HG02759 (cell line): ENCODE measurements at regions not wholly inside any gene's neighbourhood (a gene's known extent, or its start where the extent isn't known, plus 50 kb on each side); places are given as distances from the start of the nearest gene placed in this dataset.
"Not testable (repeated sequence)": the region's sequence is repeated elsewhere in the genome, so short reads cannot be mapped to it uniquely, and the experiment has no call there.

Source experiments
- ATAC-seq: cut with Tn5 transposase; IDR thresholded peaks from one replicate; pipeline ENCODE4 v1.9.1; 2021; ENCODE audit warnings: mild to moderate bottlenecking, moderate library complexity; ENCODE audit not compliant: unreplicated experiment

GRCh38 chr20:39752262-39752876 lies 790.2 kb downstream of the DHX35 start:
- no peak for ATAC-seq

DNA sequence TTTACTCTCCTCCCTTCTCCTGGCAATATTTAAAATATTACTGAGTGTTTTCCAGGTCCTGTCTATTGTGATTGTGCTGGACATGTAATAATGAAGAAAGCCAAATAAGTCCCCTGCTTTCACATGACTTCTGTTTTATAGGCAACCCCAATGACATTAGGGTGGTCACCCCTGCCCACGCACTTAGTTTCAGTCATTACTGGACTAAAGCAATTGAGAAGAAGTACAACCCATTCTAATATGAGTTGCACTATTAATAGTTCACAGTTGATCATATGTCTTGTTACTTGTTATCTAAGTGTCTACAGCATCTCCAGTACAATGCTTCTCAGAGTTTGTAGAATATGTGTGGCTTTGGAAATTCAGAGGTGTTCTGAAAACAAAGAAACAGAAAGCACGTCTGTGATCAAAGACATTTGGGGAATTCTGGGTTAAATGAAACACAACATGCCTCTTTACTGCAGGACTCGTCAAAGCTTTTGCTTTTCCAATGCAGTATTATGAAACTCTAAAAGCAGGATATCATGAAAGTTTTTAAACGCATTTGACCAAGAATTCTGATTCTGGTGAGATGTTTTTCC lies 789.5 kb downstream of the DHX35 start:
- ATAC-seq: peak; percentile 78

GRCh38 chr20:39745380-39745779 lies 783.2 kb downstream of the DHX35 start:
- ATAC-seq: no peak

- ATAC-seq: no peak
Observed at GRCh38 chr20:39738651-39739050, 776.5 kb downstream of the DHX35 start.

DNA sequence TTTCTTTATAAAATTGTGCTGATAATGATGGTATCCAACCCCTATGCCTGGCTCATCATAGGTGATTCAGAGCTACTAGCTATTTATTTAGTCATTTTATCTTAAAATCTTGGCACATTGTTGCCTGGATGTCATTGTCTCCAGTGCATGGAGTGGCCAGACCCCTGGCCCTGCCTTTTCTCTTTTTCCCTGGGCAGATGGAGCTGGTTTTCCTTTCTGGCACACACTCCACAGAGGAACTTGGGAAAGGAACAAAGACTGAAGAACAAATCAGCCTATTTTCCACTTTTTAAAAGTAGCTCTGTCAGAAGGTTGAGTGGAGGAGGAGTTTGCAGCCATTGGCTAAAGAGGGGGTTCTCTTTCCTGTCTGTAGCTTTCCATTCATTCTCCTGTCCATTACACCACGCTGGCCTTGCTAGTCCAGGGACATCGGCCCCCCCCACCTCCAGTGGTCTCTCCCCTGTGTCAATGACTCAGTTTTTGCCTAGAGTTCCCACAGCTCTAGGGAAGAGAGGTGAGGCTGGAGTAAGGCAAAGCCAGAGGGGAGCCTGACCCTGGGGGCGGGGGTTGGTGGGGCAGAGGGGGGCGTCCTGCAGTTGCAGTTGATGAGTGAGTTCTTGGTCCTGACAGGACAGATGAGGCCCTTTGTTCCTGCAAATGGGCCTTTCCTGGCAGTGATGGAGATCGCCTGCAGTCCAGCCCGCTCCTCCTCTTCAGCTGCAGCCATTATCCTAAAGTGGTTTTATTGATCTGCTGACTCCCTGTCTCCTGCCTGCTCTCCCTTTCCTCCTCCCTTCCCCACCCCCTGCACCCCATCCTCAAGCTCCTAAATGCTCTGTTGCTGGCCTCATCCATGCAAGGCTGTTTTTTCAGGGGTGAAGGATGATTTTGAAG lies 774.5 kb downstream of the DHX35 start:
- no peak for ATAC-seq

GRCh38 chr20:39725513-39725912 lies 763.4 kb downstream of the DHX35 start:
- not testable (repeated sequence) for ATAC-seq

DNA sequence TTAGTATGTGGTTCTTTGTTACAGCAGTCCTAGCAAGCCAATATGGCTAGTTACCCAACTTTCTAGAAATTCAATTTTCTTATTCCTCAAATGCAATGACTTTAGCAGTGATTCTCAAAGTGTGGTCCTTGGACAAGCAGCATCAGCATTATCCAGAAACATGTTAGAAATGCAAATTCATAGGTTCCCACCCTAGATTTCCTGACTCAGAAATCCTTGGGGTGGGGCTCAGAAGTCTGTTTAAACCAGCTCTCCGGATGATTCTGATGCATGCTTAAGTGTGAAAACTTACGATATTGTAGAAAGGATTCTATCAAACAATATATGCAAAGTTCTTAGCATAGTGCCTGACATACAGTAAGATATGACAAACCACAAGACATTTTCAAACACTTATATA lies 757.1 kb downstream of the DHX35 start:
- ATAC-seq: no peak

DNA sequence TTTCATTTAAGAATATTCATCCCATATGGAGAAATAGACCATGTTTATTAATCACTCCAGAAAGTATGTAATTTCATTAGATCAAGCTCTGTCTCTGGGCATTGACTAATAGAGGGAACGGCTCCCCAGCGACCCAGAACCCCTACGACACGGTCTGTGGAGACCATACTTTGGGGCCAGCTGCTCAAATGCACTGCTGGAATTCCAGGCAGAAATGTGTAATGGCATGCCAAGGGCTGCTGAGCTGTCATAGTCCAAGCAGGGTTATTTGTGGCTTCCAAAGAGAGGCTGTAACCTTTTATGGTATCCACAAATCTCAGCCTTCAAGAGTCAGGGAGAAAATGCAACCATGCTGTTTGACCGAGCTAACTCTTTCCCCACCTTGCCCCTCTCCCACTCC lies 755.8 kb downstream of the DHX35 start:
- ATAC-seq: no peak

GRCh38 chr20:39716796-39717341 lies 754.7 kb downstream of the DHX35 start:
- ATAC-seq: no peak

- ATAC-seq: no peak
Observed at GRCh38 chr20:39713076-39713840, 751.1 kb downstream of the DHX35 start.

- ATAC-seq: no peak
Observed at GRCh38 chr20:39706184-39706663, 744.1 kb downstream of the DHX35 start.

DNA sequence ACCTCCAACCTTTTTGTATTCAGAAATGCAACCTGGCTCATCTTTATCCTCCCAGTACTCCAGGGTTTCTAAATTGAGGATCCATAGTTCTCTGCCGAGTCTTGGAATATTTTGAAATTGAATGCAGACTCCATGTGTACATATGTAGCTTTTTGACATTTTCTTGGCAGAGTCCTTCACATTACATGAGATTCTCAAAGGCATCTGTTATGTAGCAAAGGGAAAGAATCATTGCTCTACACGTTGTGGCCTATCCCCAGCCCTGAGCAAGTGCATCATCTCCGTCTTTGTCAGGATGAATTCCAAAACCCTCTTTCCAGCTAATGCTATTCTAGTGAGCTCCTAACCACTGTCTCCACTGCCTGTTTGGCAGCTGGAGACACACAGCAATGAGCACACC lies 742.9 kb downstream of the DHX35 start:
- ATAC-seq: no peak

DNA sequence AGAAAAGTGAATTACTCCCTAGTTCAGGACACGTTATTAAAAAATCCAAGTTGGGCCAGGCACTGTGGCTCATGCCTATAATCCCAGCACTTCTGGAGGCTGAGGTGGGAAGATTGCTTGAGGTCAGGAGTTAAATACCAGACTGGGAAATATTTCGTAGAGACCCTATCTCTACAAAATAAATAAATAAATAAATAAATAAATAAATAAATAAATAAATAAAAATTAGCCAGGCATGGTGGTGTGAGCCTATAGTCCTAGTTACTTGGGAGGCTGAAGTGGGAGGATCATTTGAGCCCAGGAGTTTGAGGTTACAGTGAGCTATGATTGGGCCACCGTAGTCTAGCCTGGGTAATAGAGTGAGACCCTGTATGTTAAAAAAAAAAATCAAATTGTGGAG lies 741.2 kb downstream of the DHX35 start:
- not testable (repeated sequence) for ATAC-seq

- no peak for ATAC-seq
Observed at GRCh38 chr20:39702701-39703349, 740.7 kb downstream of the DHX35 start.

DNA sequence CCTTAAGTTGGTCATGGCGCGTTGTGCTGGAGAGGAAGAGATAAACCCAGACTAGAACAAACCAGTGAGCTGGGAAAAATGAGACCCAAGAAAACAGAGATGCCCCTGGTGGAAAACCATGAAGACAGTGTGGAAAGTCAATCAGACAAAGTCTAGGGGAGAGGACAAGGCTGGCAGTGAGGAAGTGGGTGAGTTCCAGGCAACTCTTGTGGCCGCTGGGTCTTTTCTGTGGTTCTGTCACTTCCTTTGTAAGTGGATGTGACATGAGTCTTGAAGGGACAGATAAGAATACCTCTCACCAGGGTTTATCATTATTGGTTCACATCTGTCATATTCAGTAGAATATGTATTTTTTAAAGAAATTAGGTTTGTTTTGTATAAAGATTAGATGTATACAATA lies 738.4 kb downstream of the DHX35 start:
- no peak for ATAC-seq

DNA sequence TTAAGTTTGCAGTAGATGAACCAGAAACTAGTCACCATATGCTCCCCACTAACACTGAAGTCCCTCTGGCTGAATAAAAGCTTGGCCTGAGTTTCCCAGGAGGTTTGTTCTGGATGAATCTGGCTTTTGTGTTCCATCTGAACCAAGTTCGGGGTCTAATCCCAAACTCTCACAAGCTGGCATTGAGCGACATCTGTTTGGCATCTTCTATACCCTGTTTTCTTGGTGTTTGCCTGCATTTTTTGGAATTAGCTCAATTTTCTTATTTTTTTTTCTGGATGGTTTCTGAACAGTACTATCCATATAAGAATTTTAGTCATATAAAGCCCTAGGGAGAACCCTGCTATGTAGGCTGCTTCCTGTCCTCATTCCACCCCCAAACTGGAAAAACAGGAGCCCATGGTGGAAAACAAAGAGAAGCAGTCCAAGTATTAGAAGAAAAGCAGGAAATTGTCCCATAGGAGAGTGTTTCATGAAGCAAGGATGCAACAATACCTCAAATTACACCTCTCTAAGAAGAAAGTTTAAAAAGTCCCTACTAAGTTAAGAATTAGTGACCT lies 737.1 kb downstream of the DHX35 start:
- no peak for ATAC-seq

GRCh38 chr20:39698752-39699151 lies 736.6 kb downstream of the DHX35 start:
- ATAC-seq: no peak

DNA sequence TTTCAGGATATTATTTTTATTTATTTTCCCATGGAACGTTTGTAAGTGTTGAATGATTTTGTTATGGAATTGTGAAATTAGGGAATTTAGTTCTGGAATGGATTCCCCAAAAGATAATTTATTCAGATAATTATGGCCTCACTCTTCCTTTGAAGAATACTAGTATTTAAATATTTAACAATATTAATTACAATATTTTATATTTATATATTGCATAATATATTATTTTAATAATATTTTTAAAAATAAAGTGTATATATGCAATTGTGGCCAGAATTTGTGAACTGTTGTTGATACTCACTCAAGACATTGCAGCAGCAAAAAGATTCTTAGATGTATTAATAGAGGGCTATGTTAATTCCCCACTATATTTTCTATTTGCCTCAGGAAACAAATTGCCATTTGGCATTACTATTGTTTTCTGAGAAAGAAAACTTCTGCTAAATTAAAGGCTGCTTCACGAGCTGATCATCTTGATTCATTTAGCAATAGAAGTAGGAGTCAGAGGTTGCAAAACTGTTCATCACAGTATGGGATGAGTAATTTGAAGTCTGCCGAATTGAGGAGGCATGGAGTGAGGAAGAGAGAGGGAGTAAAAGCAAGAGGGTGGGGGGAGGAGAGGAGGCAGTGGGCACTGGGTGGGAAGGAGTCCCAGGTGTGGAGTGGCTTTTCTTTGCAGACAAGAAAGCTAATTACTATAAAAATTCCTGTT lies 729.2 kb downstream of the DHX35 start:
- no peak for ATAC-seq

DNA sequence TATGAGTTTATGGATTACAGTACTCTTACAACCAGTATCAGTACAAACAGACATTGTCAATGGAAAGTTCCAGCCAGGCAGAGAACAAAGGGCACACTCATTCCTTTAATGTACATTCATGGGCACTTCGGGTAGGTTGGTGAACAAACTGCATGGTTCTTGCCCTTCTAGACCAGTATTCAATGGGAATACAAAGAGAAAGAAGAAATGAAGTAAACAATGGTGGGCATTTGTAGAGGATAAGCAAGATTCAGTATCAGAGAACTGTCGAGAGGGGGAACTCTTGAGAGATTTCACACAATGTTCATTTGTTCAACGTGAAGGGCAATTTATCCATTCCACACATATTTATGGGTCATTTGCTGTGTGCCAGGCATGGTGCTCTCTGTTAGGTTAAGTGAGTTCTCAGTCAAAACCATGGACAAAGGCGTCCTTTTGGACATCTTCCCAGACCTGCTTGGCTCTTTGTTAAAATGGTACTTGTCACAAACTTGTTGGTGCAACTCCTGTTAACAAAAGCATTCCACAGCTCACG lies 714.8 kb downstream of the DHX35 start:
- ATAC-seq: no peak
